AG10803 (cell line): ENCODE measurements at regions not wholly inside any gene's neighbourhood (a gene's known extent, or its start where the extent isn't known, plus 50 kb on each side); places are given as distances from the start of the nearest gene placed in this dataset.

Source experiments
- DNase-seq: peaks from one replicate; pipeline ENCODE4 v3.0.0; 2010; ENCODE audit warnings: low read depth
- H3K4me3 ChIP-seq: 2 replicates; pipeline ENCODE4 v1.5.1; 2011; ENCODE audit warnings: mild to moderate bottlenecking, low read length, control low read depth
- TF ChIP-seq, protein P1 (sequence below): conservative IDR thresholded peaks from 2 replicates; pipeline ENCODE4 v1.5.1; 2011; ENCODE audit warnings: mild to moderate bottlenecking, low read length, control low read depth, inconsistent platforms

DNA sequence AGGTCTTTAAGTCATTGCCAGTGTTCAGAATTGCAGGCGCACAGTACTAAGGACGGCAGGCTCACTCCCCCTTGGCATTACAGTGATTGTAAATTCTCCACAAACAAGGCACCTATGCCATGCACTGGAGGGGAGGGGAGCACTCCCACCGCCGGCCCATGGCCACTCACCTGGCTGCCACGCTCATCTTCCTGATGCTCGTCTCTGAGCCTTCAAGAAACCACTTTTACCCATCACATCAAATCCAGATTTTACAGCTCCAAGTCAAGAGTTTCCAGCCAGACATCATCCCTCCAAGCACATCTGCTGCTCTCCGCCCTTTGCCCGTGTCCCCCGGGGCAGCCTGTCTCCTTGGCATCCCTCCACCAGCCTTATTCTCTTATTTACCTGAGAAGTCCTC lies 350.2 kb upstream of the SHH start:
- no peak overlapping the region for H3K4me3 ChIP-seq
- no peak for DNase-seq
- TF ChIP-seq, protein P1, sequence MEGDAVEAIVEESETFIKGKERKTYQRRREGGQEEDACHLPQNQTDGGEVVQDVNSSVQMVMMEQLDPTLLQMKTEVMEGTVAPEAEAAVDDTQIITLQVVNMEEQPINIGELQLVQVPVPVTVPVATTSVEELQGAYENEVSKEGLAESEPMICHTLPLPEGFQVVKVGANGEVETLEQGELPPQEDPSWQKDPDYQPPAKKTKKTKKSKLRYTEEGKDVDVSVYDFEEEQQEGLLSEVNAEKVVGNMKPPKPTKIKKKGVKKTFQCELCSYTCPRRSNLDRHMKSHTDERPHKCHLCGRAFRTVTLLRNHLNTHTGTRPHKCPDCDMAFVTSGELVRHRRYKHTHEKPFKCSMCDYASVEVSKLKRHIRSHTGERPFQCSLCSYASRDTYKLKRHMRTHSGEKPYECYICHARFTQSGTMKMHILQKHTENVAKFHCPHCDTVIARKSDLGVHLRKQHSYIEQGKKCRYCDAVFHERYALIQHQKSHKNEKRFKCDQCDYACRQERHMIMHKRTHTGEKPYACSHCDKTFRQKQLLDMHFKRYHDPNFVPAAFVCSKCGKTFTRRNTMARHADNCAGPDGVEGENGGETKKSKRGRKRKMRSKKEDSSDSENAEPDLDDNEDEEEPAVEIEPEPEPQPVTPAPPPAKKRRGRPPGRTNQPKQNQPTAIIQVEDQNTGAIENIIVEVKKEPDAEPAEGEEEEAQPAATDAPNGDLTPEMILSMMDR: no peak

- H3K4me3 ChIP-seq: no peak overlapping the region
- TF ChIP-seq, protein P1: no peak
- DNase-seq: no peak
Measured at GRCh38 chr7:156160811-156161210, 348.5 kb upstream of the SHH start.

GRCh38 chr7:156158693-156159092 lies 346.4 kb upstream of the SHH start:
- DNase-seq: no peak
- TF ChIP-seq, protein P1: no peak
- no peak overlapping the region for H3K4me3 ChIP-seq

DNA sequence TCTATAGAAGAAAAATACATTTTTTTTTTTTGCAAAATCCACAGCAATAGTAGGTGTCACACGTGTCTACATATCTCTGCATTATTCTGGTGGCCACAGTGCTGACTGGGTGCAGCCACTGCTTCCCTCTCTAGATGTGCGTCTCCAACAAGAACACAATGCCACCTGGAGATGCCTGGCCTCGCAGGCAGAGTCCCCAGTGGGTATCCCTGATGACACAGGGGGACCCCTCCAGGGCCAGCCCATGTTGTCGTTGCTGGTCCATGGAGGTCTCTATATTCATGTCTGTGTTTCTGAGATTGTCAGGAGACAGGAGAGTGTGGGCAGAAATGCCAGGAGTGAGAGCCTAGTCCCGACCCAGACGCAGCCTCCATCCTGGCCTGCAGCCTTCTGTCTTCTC lies 345.9 kb upstream of the SHH start:
- no peak overlapping the region for H3K4me3 ChIP-seq
- DNase-seq: no peak

DNA sequence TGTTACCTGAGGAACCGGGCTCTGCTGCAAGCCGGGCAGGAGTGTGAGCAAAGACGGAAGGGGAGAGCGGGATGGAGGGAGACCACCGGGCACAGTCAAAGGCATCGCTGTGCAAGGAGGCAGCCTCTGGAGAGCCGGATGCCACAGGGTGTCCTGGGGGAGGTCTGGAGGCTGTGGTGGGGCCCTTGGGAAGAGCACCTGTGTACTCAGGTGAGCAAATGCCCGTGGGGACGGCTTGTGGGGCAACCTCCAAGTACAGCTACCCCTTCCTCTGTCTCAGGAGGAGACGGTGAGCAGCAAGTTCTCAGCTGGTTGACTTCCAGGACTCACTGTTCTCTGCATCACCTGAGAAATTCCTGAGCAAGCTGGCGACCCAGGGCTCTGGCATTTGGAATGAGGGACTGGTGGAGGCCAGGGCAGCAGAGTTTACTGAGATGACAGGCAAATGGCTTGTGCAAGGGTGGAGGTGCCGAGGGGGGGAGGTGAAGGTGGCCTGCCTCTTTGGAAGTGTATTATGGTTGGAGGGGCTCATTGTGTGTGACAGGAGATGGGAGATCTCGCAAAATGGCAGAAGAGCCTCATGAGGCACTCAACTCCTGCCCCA lies 345.2 kb upstream of the SHH start:
- TF ChIP-seq, protein P1: no peak
- no peak overlapping the region for H3K4me3 ChIP-seq
- DNase-seq: no peak

More for the DNA sequence above, 345.9 kb upstream of the SHH start:
- TF ChIP-seq, protein P1: no peak

- no peak overlapping the region for H3K4me3 ChIP-seq
- TF ChIP-seq, protein P1: no peak
- no peak for DNase-seq
Measured at GRCh38 chr7:156156734-156157408, 344.6 kb upstream of the SHH start.
